ENCODE measurements at regions not wholly inside any gene's neighbourhood (a gene's known extent, or its start where the extent isn't known, plus 50 kb on each side); places are given as distances from the start of the nearest gene placed in this dataset.

GRCh38 chr10:105981679-105982078 is 1182.8 kb downstream of the SORCS1 start:
- no peak for TF ChIP-seq CTCF (IDR thresholded peaks at IDR 0.05; ENCODE audit: low read depth, low read length, missing control alignments)
- DNase-seq (ENCODE audit: low read depth): no peak
- H3K4me3 ChIP-seq (ENCODE audit: low read depth, low read length): no peak overlapping the region

GRCh38 chr10:105974803-105975456 is 1189.6 kb downstream of the SORCS1 start:
- TF ChIP-seq CTCF (IDR thresholded peaks at IDR 0.05; ENCODE audit: low read depth, low read length, missing control alignments): peak; percentile 50
- no peak for DNase-seq (ENCODE audit: low read depth)
- no peak overlapping the region for H3K4me3 ChIP-seq (ENCODE audit: low read depth, low read length)

GRCh38 chr10:105973902-105974301 is 1190.6 kb downstream of the SORCS1 start:
- no peak for TF ChIP-seq CTCF (IDR thresholded peaks at IDR 0.05; ENCODE audit: low read depth, low read length, missing control alignments)
- H3K4me3 ChIP-seq (ENCODE audit: low read depth, low read length): no peak overlapping the region
- no peak for DNase-seq (ENCODE audit: low read depth)

- no peak for TF ChIP-seq CTCF (IDR thresholded peaks at IDR 0.05; ENCODE audit: low read depth, low read length, missing control alignments)
Measured at GRCh38 chr10:105973360-105973759, 1191.1 kb downstream of the SORCS1 start.

GRCh38 chr10:105971460-105971859 is 1193.0 kb downstream of the SORCS1 start:
- no peak for DNase-seq (ENCODE audit: low read depth)
- no peak overlapping the region for H3K4me3 ChIP-seq (ENCODE audit: low read depth, low read length)
- no peak for TF ChIP-seq CTCF (IDR thresholded peaks at IDR 0.05; ENCODE audit: low read depth, low read length, missing control alignments)

More at GRCh38 chr10:105973360-105973759, 1191.1 kb downstream of the SORCS1 start:
- DNase-seq (ENCODE audit: low read depth): no peak
- H3K4me3 ChIP-seq (ENCODE audit: low read depth, low read length): no peak overlapping the region

- no peak overlapping the region for H3K4me3 ChIP-seq (ENCODE audit: low read depth, low read length)
- no peak for TF ChIP-seq CTCF (IDR thresholded peaks at IDR 0.05; ENCODE audit: low read depth, low read length, missing control alignments)
- no peak for DNase-seq (ENCODE audit: low read depth)
Measured at GRCh38 chr10:105969884-105970377, 1194.6 kb downstream of the SORCS1 start.

- DNase-seq (ENCODE audit: low read depth): no peak
- no peak overlapping the region for H3K4me3 ChIP-seq (ENCODE audit: low read depth, low read length)
- no peak for TF ChIP-seq CTCF (IDR thresholded peaks at IDR 0.05; ENCODE audit: low read depth, low read length, missing control alignments)
Measured at GRCh38 chr10:105968666-105969065, 1195.8 kb downstream of the SORCS1 start.

All from GM12864 (cell line).